ENCODE measurements at regions not wholly inside any gene's neighbourhood (a gene's known extent, or its start where the extent isn't known, plus 50 kb on each side); places are given as distances from the start of the nearest gene placed in this dataset.
"Not testable (repeated sequence)": the region's sequence is repeated elsewhere in the genome, so short reads cannot be mapped to it uniquely, and the experiment has no call there.

DNA sequence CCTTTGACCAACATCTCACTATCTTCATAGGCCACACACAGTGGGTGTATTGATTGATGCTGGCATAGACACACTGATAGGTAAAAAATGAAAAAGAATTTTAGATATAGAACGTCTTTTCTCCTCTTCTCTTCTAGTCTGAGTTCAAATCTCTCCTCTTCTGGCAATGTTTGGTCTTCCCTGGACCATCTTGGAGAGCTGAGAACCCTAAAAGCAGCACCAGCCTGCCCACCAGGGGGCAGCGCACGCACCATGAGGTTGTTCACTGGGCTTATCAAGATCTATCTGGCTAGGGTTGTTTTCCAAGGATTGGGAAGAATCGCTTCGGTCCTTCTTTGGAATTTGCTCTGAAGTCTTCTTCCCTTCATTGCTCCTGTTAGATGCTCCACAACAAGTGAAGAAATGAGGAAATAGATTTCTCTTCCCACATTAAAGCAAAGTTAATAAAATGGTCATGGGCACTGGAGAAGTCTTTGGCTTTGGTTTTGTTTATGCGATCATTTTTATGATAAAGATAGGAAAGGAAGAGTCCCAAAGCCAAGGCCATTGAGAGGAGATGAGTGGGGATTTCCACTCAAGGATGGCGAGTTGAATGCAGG, 104.0 kb upstream of the OLIG2 start:
- TF ChIP-seq, protein P1, sequence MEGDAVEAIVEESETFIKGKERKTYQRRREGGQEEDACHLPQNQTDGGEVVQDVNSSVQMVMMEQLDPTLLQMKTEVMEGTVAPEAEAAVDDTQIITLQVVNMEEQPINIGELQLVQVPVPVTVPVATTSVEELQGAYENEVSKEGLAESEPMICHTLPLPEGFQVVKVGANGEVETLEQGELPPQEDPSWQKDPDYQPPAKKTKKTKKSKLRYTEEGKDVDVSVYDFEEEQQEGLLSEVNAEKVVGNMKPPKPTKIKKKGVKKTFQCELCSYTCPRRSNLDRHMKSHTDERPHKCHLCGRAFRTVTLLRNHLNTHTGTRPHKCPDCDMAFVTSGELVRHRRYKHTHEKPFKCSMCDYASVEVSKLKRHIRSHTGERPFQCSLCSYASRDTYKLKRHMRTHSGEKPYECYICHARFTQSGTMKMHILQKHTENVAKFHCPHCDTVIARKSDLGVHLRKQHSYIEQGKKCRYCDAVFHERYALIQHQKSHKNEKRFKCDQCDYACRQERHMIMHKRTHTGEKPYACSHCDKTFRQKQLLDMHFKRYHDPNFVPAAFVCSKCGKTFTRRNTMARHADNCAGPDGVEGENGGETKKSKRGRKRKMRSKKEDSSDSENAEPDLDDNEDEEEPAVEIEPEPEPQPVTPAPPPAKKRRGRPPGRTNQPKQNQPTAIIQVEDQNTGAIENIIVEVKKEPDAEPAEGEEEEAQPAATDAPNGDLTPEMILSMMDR (IDR thresholded peaks at IDR 0.05) = peak in 2 of 4 donors; percentile 9 to 16
- no peak for DNase-seq
- FAIRE-seq = no peak
- Histone ChIP-seq H3K36me3 (no peaks in the 10 kb centered on the region), H3K4me3 (no peak overlapping the region), H3K27ac (no peak overlapping the region), H3K9me3 (no peaks in the 10 kb centered on the region), H3K4me1 (no peaks in the 10 kb centered on the region), H3K27me3 (no peaks in the 10 kb centered on the region)
- intact Hi-C loops (cut with DNase I) = no loop called here
- WGBS, 2 donors = 59 to 64% methylated on average over 7 of the region's 7 CpGs
- peak in 1 of 4 donors; percentile 45 for ATAC-seq

DNA sequence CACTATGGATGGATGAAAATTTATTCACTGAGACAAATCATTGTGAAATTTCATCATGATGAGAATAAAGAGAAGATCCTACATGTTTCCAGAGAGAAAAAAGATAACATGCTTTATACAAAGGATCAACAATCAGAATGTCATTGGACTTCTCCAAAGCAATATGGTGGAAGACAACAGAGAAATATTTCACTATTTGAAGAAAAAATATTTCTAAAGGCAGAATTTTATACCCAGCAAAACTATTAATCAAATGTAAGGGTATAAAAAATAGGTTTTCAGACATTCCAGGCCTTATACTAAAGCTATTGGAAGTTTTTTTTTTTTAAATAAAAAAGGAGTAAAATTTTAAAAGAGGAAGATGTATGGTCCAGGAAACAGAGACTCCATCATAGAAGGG, 100.6 kb upstream of the OLIG2 start:
- Histone ChIP-seq H3K27me3 (no peaks in the 10 kb centered on the region), H3K36me3 (no peaks in the 10 kb centered on the region), H3K9me3 (no peaks in the 10 kb centered on the region), H3K27ac (no peak overlapping the region), H3K4me1 (no peaks in the 10 kb centered on the region), H3K4me3 (no peak overlapping the region)
- FAIRE-seq = no peak
- no peak for DNase-seq
- TF ChIP-seq, protein P1 (IDR thresholded peaks at IDR 0.05) = no peak
- intact Hi-C loops (cut with DNase I) = no loop called here
- no peak for ATAC-seq

DNA sequence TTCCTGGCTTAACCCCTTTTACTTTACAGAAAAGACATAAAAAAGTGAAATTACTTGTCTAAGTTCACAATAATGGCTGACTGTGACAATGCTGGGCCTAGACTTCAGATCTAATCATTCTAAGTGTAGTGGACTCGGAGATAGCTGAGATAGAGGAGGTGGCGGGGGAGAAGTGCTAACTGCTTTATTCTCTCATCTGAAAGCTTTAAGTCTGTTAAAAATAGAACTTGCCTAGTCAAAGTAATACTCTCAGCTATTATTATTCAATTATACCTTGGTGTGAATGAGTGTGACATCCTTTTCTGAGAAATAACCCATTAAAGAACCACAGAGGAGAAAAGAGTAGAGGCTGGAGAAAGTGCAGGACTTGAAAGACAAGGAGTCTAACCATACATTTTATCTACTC, 96.1 kb upstream of the OLIG2 start:
- intact Hi-C loops (cut with DNase I) = no loop called here
- DNase-seq (no peak), ATAC-seq (no peak), FAIRE-seq (no peak)
- Histone ChIP-seq H3K4me1 (no peaks in the 10 kb centered on the region), H3K9me3 (no peaks in the 10 kb centered on the region), H3K27ac (no peak overlapping the region), H3K36me3 (no peaks in the 10 kb centered on the region), H3K4me3 (no peak overlapping the region), H3K27me3 (no peaks in the 10 kb centered on the region)
- TF ChIP-seq, protein P1 (IDR thresholded peaks at IDR 0.05) = no peak
- WGBS, 2 donors = 80 to 92% methylated on average over 2 of the region's 2 CpGs

DNA sequence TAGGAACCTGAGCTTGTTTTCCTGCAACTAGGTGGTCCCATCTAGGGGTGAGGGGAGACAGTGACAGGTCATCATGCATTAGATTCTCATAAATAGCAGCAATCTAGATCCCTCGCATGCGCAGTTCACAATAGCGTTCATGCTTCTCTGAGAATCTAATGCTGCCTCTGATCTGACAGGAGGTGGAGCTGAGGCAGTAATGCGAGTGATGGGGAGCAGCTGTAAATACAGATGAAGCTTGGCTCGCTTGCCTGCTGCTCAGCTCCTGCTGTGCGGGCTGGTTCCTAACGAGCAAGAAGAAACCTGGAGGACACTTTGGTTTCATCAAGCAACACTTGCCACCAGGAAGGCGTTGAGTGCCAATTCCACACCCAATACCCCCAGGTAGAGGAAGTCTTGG, 95.1 kb upstream of the OLIG2 start:
- H3K9me3 ChIP-seq = no peaks in the 10 kb centered on the region
- intact Hi-C loops (cut with DNase I) = no loop called here
- WGBS, 2 donors = 77 to 83% methylated on average over 8 of the region's 8 CpGs

DNA sequence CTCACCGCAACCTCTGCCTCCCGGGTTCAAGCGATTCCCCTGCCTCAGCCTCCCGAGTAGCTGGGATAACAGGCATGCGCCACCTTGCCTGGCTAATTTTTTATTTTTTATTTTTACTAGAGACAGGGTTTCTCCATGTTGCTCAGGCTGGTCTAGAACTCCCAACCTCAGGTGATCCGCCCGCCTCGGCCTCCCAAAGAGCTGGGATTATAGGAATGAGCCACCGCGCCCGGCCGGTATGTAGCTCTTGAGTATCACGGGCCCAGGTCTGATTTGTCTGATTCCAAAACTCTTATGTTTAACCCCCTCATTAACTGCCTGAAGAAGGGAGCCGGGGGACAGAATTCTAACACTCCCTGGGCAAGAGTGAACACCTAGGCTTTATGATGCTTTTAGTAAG, 91.7 kb upstream of the OLIG2 start:
- FAIRE-seq; DNase-seq; H3K27ac ChIP-seq; H3K36me3 ChIP-seq; H3K27me3 ChIP-seq; H3K4me3 ChIP-seq; H3K9me3 ChIP-seq; ATAC-seq; H3K4me1 ChIP-seq; intact Hi-C loops (cut with DNase I): not testable (repeated sequence)
- WGBS, 2 donors = 90 to 93% methylated on average over 14 of the region's 14 CpGs

More for the DNA sequence above, 95.1 kb upstream of the OLIG2 start:
- ATAC-seq (no peak), FAIRE-seq (no peak), DNase-seq (no peak)
- Histone ChIP-seq H3K27ac (no peak overlapping the region), H3K36me3 (no peaks in the 10 kb centered on the region), H3K27me3 (no peaks in the 10 kb centered on the region), H3K4me3 (no peak overlapping the region), H3K4me1 (no peaks in the 10 kb centered on the region)
- TF ChIP-seq, protein P1 (IDR thresholded peaks at IDR 0.05) = no peak
